ENCODE measurements at regions not wholly inside any gene's neighbourhood (a gene's known extent, or its start where the extent isn't known, plus 50 kb on each side); places are given as distances from the start of the nearest gene placed in this dataset.
"Not testable (repeated sequence)": the region's sequence is repeated elsewhere in the genome, so short reads cannot be mapped to it uniquely, and the experiment has no call there.

- DNase-seq = no peak
Measured at GRCh38 chr6:150684161-150684560, 84.5 kb downstream of the PLEKHG1 start.

- no peak for DNase-seq
Measured at GRCh38 chr6:150684714-150685459, 85.2 kb downstream of the PLEKHG1 start.

DNA sequence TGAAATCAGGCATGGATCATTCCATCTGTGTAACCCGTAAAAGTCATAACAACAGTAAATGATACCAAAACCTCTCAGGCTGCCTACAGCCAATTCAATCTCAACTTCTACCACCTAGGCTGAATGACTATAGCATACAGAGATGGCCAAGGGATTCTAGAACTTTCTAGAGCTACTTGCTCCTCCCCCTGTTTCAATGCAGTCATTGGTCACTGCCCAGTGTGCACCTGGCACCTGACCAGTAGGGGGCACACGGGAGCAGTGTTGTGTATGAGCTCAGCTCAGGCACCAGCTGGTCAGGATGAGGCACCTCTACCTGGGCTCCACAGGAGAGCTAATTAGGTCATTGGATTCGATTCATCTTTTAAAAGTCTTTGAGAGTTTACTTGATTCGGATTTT is 86.2 kb downstream of the PLEKHG1 start:
- peak in 3 of 5 donors; percentile 5 to 46 (median 6) for DNase-seq

- DNase-seq = no peak
Measured at GRCh38 chr6:150686566-150686965, 86.9 kb downstream of the PLEKHG1 start.

DNA sequence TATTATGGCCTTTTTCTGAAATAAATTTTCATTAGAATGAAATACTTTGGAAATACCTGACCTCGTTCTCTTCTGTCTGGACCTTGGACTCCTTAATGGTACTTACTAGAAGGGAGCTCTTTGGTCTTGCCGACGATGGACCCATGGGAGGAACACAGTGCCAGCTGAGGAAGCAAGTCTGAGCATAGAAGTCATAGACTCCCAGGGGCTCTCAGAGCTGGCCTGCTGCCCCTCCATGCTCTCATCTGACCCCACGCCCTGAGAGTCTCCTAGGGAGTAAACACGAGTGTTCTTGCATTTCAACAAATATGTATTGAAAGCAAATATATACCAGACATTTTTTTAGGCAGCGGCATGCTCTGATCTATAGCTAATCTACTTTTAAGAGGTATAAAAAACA is 87.8 kb downstream of the PLEKHG1 start:
- no peak for DNase-seq

- no peak for DNase-seq
Measured at GRCh38 chr6:150689900-150690590, 90.4 kb downstream of the PLEKHG1 start.

GRCh38 chr6:150690681-150691080 is 91.0 kb downstream of the PLEKHG1 start:
- DNase-seq = no peak

- no peak for DNase-seq
Measured at GRCh38 chr6:150691463-150691862, 91.8 kb downstream of the PLEKHG1 start.

GRCh38 chr6:150692604-150693003 is 92.9 kb downstream of the PLEKHG1 start:
- DNase-seq = no peak

GRCh38 chr6:150694889-150695288 is 95.2 kb downstream of the PLEKHG1 start:
- DNase-seq = no peak

GRCh38 chr6:150695652-150696051 is 96.0 kb downstream of the PLEKHG1 start:
- no peak for DNase-seq

- DNase-seq = no peak
Measured at GRCh38 chr6:150696190-150696589, 96.5 kb downstream of the PLEKHG1 start.

DNA sequence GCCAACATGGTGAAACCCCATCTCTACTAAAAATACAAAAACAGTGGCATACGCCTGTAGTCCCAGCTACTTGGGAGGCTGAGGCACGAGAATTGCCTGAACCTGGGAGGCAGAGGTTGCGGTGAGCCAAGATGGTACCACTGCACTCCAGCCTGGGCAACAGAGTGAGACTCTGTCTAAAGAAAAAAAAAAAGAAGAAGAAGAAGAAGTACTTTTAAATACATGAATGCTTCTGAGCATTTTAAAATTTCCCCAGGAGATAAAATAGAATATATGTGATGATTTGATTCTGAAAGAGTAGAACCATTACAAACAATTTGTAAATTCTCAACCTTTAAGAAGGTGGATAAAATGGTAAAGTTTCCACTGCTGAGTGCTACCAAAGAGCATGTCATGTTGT is 97.2 kb downstream of the PLEKHG1 start:
- DNase-seq = not testable (repeated sequence)

DNA sequence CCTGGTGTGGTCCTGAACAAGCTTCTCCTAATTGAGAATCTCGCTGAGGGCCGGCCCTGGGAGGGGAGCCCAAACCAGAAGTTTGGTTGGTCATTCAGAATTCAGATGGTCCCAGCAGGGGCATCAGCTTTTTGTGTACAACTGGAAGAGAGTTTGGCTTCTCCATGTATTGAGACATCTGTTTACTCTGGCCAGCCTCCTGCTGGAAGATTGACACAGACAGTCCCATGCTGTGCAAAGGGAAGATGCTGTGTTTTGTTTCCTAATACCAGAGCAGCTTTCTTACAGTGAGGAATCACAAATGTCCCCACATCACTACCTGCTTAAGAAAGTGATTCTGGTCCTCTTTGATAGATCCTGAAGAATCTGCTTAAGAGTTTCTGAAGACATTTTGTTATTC is 97.8 kb downstream of the PLEKHG1 start:
- no peak for DNase-seq

DNA sequence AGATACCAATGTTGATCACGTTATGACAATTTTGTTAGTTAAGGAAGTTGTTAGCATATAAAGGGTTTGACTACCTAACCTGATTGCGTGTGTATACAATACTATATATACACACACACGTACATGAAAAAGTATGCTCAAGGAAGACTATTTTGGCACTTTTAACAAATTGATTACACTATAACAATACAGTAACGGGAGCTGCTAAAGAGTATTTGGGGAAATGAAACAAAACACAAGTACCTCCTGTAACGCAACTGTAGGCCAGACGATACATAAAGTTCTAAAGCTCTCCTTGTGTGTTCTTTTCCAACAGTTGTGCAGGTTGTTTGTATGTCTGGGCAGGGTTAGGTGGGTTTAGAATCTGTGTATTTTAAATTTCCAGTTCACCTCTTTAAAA is 98.7 kb downstream of the PLEKHG1 start:
- no peak for DNase-seq

GRCh38 chr6:150702675-150703074 is 103.0 kb downstream of the PLEKHG1 start:
- DNase-seq = no peak

GRCh38 chr6:150704447-150705192 is 104.9 kb downstream of the PLEKHG1 start:
- DNase-seq = no peak

- DNase-seq = no peak
Measured at GRCh38 chr6:150705392-150705791, 105.7 kb downstream of the PLEKHG1 start.

GRCh38 chr6:150710236-150710635 is 110.6 kb downstream of the PLEKHG1 start:
- no peak for DNase-seq

GRCh38 chr6:150711061-150711460 is 111.4 kb downstream of the PLEKHG1 start:
- DNase-seq = no peak

- no peak for DNase-seq
Measured at GRCh38 chr6:150711584-150712504, 112.2 kb downstream of the PLEKHG1 start.

GRCh38 chr6:150712505-150713252 is 113.0 kb downstream of the PLEKHG1 start:
- DNase-seq = no peak

Data from T-helper 1 cell (primary cell).